HG02840 (cell line): ENCODE measurements at regions not wholly inside any gene's neighbourhood (a gene's known extent, or its start where the extent isn't known, plus 50 kb on each side); places are given as distances from the start of the nearest gene placed in this dataset.

Experiments used
- ATAC-seq: cut with Tn5 transposase; IDR thresholded peaks from one replicate; pipeline ENCODE4 v1.9.1; 2021; ENCODE audit warnings: mild to moderate bottlenecking, moderate library complexity, moderate number of reproducible peaks; ENCODE audit not compliant: unreplicated experiment, low FRiP score

GRCh38 chr22:49613511-49614270, 214.0 kb downstream of the BRD1 start:
- ATAC-seq: no peak

GRCh38 chr22:49613108-49613507, 214.6 kb downstream of the BRD1 start:
- ATAC-seq: no peak

DNA sequence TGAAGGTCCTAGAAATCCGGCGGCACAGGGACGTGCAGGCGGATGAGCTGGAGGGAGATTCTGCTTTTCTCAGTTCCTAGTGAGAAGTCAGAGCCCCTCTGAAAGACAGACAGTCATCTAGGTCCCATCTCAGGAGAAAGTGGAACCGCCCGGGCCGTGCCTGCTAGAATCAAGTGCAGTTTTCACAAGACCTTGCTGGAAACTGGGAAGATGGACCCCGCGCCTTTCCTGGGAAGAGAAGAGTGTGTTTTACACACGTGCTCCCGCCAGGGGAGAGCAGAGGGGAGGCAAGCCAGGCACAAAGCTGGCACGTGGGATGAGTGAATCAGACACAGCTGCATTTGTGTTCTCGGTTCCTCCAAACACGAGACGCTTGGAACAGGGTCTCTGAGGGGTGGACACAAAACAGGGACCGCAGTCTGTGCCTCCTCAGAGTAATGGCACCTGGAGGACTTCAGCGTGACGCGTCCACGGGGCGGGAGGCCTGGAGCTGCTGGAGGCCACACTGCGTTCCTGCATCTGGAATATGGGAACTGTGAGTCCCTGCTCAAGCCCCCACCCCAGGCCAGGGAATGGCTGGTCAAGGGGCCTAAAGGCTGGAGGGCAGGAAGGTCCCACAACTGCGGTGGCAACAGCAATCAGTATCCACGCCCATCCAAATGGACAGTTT, 218.3 kb downstream of the BRD1 start:
- ATAC-seq: no peak

- ATAC-seq: no peak
These were observed 219.0 kb downstream of the BRD1 start for GRCh38 chr22:49608660-49609059.

DNA sequence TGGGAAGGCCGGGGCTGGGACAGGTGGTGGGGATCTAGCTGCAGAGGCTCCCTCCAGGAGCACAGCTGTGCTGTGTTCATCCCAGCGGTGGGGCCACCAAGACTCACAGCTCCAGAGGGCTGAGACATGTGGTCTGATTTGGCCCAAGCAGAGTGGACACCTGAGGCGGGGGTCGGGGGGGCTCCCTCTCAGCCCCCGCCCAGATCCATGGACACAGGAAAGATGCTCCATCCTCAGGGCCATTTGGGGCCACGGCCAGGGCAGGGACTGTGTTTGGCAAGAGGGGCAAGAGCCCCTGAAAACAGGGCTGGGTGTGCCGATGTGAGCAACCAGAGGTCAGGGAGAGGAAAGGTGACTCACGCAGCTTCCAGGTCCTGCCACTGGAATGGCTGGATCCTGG, 219.4 kb downstream of the BRD1 start:
- no peak for ATAC-seq

- no peak for ATAC-seq
These were observed 219.9 kb downstream of the BRD1 start for GRCh38 chr22:49607821-49608220.

- ATAC-seq: no peak
These were observed 220.9 kb downstream of the BRD1 start for GRCh38 chr22:49606562-49607290.

DNA sequence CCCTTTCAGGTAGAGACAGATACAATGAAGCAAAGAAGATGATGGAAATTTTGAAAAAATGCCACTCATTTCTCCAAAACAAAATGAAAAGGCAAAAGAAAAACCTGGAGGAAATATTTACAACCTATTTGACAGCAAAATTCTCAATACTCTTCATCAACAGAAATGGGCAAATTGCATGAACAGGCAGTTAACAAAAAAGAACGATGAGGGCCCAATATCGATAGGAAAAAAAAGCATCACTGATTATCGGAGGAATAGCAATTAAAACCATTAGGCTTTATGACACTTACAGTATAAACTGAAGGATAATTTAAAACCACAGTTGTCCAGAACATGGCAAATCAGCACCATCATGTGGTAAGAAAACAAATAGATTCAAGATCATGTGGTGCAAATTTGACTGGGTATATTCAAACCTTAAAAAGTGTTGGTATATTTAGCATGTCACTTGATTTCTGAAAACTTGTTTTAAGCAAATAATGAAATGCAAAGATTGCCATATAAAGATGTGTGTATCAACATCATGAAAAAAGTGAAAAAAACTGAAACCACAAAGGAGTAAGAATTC, 222.9 kb downstream of the BRD1 start:
- ATAC-seq: no peak

DNA sequence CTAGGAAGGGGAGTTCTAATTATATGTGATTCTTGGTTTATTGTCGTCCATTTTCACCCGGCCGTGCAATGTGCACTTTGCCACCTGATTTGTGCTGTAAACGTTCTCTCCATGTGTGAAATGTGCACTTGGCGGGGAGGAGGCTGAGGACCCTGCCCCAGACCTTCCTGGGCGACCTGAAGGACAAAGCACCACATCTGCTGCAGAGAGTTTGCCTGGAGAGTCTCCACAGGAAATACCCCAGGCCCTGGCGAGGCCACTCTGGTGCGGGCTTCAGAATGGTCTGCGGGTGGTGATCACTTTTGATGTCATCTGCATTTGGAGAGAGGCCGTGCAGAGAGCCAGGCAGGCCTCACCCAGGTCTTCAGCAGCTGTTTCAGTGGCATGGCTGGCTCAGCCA, 224.7 kb downstream of the BRD1 start:
- ATAC-seq: no peak

DNA sequence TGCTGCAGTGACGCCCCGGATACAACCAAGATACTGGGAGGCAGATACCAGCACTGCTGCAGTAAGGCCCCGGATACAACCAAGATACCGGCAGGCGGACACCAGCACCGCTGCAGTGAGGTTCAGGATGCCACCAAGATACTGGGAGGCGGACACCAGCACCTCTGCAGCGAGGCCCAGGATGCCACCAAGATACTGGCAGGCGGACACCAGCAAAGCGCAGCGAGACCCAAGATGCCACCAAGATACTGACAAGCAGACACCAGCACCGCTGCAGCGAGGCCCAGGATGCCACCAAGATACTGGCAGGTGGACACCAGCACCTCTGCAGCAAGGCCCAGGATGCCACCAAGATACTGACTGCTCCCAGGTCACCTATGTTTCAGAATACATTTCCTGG, 225.2 kb downstream of the BRD1 start:
- no peak for ATAC-seq

DNA sequence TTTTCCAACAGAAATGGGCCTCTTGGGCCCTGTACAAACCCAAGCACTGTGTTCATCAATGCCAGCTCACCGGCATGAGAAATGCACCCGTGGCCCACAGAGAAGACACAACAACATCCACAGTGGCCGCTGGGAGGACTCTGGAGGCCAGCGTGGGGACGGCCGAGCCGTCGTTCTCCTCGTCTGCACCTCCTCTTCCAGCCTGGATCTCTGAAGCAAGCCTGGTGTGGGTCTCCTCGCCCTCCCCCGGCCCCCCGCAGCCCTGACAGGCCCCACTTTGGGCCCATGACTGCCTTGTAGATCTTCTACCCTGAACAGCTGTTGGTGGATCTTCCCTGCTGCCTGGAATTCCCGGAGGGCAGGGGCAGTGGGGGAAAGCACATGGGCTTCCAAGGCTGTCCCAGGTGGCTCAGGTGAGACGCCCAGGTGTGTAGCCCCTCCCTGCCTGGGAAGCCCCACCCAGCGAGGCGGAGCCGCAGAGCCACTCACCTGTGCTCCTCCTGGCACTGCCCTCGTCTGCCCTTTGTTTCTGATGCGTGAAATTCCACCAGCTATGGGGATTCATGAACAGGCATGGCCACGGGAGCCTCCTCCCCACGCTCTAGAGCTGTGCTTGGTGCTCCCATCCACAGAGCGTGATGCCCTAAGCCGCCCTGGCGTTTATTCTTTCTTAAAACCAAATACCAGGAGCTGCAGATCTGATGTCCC, 225.9 kb downstream of the BRD1 start:
- no peak for ATAC-seq

GRCh38 chr22:49600891-49601431, 226.7 kb downstream of the BRD1 start:
- no peak for ATAC-seq

DNA sequence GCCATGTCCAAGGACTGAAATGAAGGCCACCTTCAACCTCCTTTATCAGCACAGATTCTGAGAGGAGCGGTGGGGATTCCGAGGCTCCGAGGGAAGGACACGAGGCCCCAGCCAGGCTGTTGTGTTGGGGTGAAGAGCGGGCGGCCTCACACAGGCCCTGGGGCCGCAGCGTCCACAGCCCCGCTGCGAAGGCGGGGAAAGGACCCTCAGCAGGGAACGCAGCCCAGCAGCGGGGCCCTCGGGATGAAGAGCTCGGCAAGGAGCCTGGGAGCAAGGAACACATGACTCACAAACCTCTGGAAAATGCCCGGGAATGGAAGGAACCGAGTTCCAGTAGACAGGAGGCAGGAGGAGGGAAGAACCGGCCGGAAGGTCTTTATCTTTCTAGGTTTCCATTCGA, 227.2 kb downstream of the BRD1 start:
- no peak for ATAC-seq

DNA sequence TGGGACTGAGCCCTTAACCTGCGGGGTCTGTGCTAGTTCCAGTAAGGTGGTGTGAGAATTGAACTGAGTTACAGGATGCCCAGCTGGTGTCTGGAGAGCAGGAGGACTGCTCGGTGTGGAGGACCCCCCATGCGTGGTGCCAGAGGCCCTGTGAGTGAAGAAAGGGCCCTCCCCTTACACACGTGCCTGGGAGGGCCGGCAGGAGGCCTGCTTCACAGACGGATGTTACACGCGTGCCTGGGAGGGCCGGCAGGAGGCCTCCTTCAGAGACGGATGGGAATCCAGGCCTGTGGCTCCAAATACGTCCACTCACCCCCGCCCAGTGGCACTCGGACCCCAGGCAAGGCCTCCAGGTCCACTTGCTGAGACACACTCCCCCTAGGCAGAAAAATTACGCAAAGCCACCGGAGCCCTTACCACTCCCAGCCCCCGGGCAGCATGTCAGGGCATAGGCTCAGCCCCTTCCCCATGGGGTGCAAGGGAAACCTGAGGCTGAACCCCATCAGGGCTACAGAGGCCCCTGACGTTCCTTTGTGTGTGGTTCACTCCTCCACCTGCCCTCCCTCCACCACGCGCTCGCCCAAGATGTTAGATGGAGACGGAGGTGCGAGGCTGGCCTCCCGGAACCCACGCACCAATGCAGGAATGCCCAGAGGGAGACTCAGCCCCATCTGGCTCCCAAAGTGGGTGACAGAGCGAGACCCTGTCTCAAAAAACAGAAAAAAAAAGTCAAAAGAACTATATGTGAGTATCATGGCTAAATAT, 227.8 kb downstream of the BRD1 start:
- no peak for ATAC-seq

- ATAC-seq: no peak
These were observed 228.6 kb downstream of the BRD1 start for GRCh38 chr22:49599039-49599438.

GRCh38 chr22:49598338-49598737, 229.3 kb downstream of the BRD1 start:
- no peak for ATAC-seq

DNA sequence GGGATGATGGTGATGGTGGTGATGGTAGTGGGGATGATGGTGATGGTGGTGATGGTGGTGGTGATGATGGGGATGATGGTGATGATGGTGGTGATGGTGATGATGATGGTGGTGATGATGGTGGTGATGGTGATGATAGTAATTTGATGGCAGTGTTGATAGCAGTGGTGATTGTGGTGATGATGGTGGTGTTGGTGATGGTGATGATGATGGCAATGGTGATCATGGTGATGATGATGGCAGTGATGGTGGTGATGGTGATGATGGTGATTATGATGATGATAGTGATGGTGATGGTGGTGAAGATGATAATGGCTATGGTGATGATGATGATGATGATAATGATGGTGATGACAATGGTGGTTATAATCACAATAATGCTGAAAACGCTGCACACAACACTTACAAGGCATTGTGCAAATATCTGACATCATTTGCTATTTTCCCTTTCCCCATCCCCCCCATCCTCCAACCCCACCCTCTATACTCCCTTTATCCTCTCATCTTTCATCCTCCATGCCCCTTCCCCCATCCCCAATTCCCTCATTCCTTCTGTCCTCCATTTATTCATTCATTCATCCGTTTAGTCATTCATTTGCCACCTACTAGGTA, 230.1 kb downstream of the BRD1 start:
- no peak for ATAC-seq

- ATAC-seq: no peak
These were observed 232.1 kb downstream of the BRD1 start for GRCh38 chr22:49595465-49596078.

DNA sequence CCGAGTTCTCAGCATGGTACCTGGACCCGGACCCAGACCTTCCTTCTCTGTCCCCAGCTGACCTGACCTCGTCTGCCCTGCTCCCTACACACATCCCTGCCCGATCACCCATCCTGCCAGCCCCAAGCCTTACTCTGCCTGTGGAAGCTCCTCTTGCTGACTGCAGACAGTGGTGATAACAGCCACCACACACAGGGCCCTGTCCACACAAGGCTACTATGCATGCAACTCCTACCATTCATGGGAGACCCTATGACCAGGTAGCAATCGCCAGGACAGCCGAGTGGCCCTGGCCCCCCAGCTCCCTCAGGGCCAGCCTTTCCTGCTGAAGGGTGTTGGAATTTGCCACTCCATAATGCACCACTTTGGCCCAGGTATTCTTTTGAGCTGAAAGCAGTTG, 233.6 kb downstream of the BRD1 start:
- ATAC-seq: no peak
